GM12874 (cell line): ENCODE measurements at regions not wholly inside any gene's neighbourhood (a gene's known extent, or its start where the extent isn't known, plus 50 kb on each side); places are given as distances from the start of the nearest gene placed in this dataset.

Experiments
- TF ChIP-seq, protein P1 (sequence below): IDR thresholded peaks from 2 replicates; pipeline ENCODE4 v1.5.1; 2011; ENCODE audit warnings: low read depth, mild to moderate bottlenecking, control low read depth, low read length, moderate library complexity; ENCODE audit not compliant: insufficient read depth

DNA sequence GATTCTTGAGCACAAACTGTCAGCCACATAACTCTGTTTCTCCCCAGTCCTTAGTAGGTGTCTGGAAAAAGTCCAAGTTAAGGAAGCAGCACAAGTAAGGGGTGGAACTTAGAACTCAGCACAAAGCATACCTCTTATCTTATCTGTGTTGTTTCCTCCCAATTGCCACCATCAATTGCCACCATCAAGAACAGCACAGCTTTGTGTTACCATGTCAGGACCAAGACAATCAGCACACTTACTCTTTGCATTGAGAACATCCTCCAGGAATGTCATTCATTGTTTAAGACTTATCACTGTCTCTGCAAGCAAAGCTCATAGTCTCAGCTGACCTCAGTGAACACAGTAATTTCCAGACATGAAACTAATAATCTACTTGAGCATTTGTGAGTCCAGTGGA lies 212.7 kb upstream of the FSHR start:
- TF ChIP-seq, protein P1, sequence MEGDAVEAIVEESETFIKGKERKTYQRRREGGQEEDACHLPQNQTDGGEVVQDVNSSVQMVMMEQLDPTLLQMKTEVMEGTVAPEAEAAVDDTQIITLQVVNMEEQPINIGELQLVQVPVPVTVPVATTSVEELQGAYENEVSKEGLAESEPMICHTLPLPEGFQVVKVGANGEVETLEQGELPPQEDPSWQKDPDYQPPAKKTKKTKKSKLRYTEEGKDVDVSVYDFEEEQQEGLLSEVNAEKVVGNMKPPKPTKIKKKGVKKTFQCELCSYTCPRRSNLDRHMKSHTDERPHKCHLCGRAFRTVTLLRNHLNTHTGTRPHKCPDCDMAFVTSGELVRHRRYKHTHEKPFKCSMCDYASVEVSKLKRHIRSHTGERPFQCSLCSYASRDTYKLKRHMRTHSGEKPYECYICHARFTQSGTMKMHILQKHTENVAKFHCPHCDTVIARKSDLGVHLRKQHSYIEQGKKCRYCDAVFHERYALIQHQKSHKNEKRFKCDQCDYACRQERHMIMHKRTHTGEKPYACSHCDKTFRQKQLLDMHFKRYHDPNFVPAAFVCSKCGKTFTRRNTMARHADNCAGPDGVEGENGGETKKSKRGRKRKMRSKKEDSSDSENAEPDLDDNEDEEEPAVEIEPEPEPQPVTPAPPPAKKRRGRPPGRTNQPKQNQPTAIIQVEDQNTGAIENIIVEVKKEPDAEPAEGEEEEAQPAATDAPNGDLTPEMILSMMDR = no peak

DNA sequence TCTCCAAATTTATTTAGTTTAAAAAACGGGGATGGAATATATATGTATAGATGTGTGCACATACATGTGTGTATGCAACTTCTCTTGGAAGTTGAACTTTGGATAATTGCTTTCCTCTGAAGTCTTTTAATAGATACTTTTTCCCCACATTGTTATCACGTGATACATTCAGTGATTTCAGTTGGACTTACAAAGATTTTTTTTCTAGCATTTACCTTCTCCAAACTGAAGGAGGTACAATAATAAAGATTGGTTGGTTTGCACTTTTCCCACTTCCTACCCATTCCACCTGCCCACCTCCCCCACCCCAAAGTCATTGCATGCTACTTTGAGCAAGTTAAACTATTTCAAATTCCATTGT lies 206.1 kb upstream of the FSHR start:
- TF ChIP-seq, protein P1 = no peak

DNA sequence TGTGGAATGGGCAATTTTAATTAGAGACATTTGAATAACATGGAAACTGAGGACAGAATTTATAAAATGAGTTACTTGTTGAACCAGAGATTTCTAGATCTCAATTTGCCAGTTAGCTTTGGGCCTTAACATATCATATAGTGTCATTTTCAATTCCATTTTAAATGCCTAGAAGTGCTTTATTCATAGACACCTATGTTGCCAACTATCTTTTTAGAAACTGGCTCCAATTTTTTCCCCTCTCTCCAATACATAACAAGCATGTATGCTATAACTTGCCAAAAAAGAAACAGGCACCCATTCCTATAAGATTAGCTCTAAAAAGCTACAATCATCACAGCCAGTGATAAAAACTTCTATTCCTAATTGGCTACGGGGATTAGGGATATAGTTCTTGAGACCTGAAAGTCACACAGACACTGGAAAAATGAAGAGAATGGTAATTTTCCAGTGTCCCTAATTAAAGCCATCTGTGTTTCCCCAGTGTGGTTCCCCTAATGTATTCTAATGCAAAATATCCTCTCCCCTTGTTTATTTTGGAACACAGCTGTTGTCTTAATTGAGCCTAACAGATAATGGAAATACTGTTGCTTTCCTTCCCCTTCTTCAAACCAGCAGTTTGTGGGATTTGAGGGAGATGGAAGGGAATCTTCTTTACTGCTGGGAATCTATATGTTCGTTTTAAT lies 205.5 kb upstream of the FSHR start:
- TF ChIP-seq, protein P1 = no peak

DNA sequence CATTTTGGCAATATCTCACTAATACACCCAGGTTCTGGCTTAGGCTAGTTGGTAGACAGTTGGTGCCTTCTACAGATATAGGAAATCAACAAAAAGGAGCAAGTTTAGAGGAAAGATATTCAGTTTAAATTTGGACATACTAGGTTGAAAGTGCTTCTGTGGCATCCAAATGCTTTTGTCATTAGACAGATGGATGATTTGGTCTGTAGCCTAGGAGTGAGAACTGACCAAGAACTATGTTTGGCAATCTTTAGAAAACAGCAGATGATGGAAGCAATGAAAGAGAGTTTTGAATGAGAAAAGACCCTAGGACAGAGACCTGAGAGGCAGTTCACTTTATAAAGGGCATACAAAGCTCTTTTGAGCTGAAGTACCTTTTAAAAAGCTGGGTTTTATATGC lies 201.3 kb upstream of the FSHR start:
- TF ChIP-seq, protein P1 = no peak

DNA sequence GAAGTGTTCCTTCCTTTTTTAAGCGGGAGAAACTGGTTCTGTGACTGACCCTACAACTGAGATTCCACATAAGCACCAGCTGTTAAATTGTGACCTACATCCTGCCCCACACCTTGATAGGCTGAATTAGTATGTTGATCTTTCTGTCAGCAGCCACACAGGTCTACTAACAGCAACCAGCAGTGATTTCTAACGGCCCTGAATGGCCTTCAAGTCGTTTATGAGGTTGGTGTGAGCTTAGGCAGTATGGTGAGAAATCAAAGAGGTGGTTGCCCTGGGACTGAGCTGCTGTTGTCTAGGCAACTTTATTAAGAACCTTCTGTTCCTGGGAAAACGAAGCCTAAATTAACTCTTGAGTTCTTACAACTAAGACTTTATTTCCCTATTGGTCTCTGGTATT lies 197.2 kb upstream of the FSHR start:
- TF ChIP-seq, protein P1 = no peak

DNA sequence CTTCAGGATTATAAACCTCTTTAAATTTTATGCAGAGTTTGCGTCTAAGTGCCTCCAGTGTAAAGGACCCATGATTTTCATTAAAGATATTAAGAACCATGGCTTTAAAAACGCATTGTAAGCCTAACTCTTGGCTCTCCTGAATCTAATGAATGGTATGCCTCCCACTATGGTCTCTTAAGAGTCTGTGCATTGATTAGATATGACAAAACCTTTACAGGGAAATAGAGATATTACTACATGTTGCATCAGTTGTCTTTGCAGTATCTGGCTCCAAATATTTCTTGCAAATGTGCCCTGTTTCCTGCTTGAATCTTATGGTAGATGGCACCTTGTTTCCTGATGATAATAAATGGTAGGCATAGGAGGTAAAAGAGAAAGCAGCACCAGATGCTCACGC lies 189.3 kb upstream of the FSHR start:
- TF ChIP-seq, protein P1 = no peak

DNA sequence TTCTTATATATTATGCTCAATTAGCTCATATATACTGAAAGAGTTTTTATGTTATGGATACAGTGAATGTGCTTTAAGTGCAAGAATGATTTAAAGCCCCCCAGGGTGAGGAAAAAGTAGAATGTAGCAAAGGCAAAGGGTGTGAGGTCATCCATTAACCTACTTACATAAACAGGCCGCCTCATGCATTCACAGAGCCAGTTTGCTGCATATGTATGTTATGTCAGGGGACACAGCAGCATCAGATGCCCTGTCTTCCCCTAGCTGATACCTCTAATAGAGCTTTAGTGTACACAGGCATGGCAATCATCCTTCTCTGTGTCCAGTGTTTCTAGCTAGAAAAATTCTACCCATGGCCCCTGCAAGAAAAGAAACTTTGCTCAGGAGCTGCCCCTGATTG lies 187.8 kb upstream of the FSHR start:
- TF ChIP-seq, protein P1 = no peak
